IPS-NIHi7 (cell line): ENCODE measurements at regions not wholly inside any gene's neighbourhood (a gene's known extent, or its start where the extent isn't known, plus 50 kb on each side); places are given as distances from the start of the nearest gene placed in this dataset.
"Not testable (repeated sequence)": the region's sequence is repeated elsewhere in the genome, so short reads cannot be mapped to it uniquely, and the experiment has no call there.

Experiments
- DNase-seq: peaks from one replicate; pipeline ENCODE4 v3.0.0; 2012; ENCODE audit warnings: mixed read lengths; ENCODE audit errors: extremely low spot score

GRCh38 chr4:63063760-63064159, 1345.5 kb downstream of the TECRL start:
- no peak for DNase-seq

- not testable (repeated sequence) for DNase-seq
Measured at GRCh38 chr4:63062891-63063290, 1346.4 kb downstream of the TECRL start.

GRCh38 chr4:63049726-63050125, 1359.5 kb downstream of the TECRL start:
- no peak for DNase-seq

GRCh38 chr4:63049278-63049677, 1360.0 kb downstream of the TECRL start:
- DNase-seq, result no peak

GRCh38 chr4:63036159-63036866, 1372.9 kb downstream of the TECRL start:
- DNase-seq, result no peak

- no peak for DNase-seq
Measured at GRCh38 chr4:63029380-63029779, 1379.9 kb downstream of the TECRL start.

- DNase-seq, result no peak
Measured at GRCh38 chr4:63020661-63021060, 1388.6 kb downstream of the TECRL start.

GRCh38 chr4:63017300-63017699, 1392.0 kb downstream of the TECRL start:
- no peak for DNase-seq

- no peak for DNase-seq
Measured at GRCh38 chr4:62970846-62971245, 1438.4 kb downstream of the TECRL start.

GRCh38 chr4:62960415-62960814, 1448.8 kb downstream of the TECRL start:
- no peak for DNase-seq

- no peak for DNase-seq
Measured at GRCh38 chr4:62953752-62954151, 1455.5 kb downstream of the TECRL start.

- no peak for DNase-seq
Measured at GRCh38 chr4:62952366-62952765, 1456.9 kb downstream of the TECRL start.

- DNase-seq, result no peak
Measured at GRCh38 chr4:62948108-62948507, 1461.1 kb downstream of the TECRL start.

GRCh38 chr4:62940229-62940628, 1469.0 kb downstream of the TECRL start:
- DNase-seq, result no peak

GRCh38 chr4:62930884-62931283, 1478.4 kb downstream of the TECRL start:
- DNase-seq, result no peak

- no peak for DNase-seq
Measured at GRCh38 chr4:62928483-62928882, 1480.8 kb downstream of the TECRL start.

GRCh38 chr4:62927574-62927973, 1481.7 kb downstream of the TECRL start:
- DNase-seq, result no peak

- no peak for DNase-seq
Measured at GRCh38 chr4:62923783-62924182, 1485.5 kb downstream of the TECRL start.

- no peak for DNase-seq
Measured at GRCh38 chr4:62917649-62918048, 1491.6 kb downstream of the TECRL start.

- no peak for DNase-seq
Measured at GRCh38 chr4:62914758-62915157, 1494.5 kb downstream of the TECRL start.

GRCh38 chr4:62913065-62913464, 1496.2 kb downstream of the TECRL start:
- DNase-seq, result no peak

- no peak for DNase-seq
Measured at GRCh38 chr4:62912531-62912930, 1496.7 kb downstream of the TECRL start.

- no peak for DNase-seq
Measured at GRCh38 chr4:62909238-62909637, 1500.0 kb downstream of the TECRL start.

- DNase-seq, result no peak
Measured at GRCh38 chr4:62901101-62901500, 1508.1 kb downstream of the TECRL start.
